ENCODE measurements at regions not wholly inside any gene's neighbourhood (a gene's known extent, or its start where the extent isn't known, plus 50 kb on each side); places are given as distances from the start of the nearest gene placed in this dataset.

GRCh38 chr11:70016666-70017367, 61.3 kb upstream of the ANO1 start:
- H3K4me3 ChIP-seq (ENCODE audit: insufficient read depth, low read length, poor library complexity, severe bottlenecking) = no peak overlapping the region
- no peaks in the 10 kb centered on the region for H3K36me3 ChIP-seq (ENCODE audit: low read length)
- no peak for TF ChIP-seq CTCF (IDR thresholded peaks at IDR 0.05; ENCODE audit: insufficient read depth, low read length, poor library complexity, severe bottlenecking)
- no peak overlapping the region for H3K9ac ChIP-seq (ENCODE audit: low read length)
- no peaks in the 10 kb centered on the region for H3K9me3 ChIP-seq (ENCODE audit: insufficient read depth, low read length)
- H3K27me3 ChIP-seq (ENCODE audit: low read length) = no peaks in the 10 kb centered on the region
- H2AFZ ChIP-seq (ENCODE audit: low read depth, low read length, severe bottlenecking) = no peak overlapping the region
- no peak overlapping the region for H3K4me2 ChIP-seq (ENCODE audit: low read depth, low read length, poor library complexity, severe bottlenecking)
- no peaks in the 10 kb centered on the region for H3K9me2 ChIP-seq (replicated peaks; ENCODE audit: insufficient read depth, low read length)
- H4K20me1 ChIP-seq (ENCODE audit: low read depth, low read length) = no peaks in the 10 kb centered on the region
- H3F3A ChIP-seq (ENCODE audit: insufficient read depth) = no peaks in the 10 kb centered on the region
- H3K79me2 ChIP-seq (ENCODE audit: insufficient read depth, low read length) = no peaks in the 10 kb centered on the region
- no peak overlapping the region for H3K27ac ChIP-seq (ENCODE audit: low read depth, low read length)

GRCh38 chr11:70018816-70019215, 59.3 kb upstream of the ANO1 start:
- Histone ChIP-seq H3K9ac (ENCODE audit: low read length) (no peak overlapping the region), H3K36me3 (ENCODE audit: low read length) (no peaks in the 10 kb centered on the region), H3K27me3 (ENCODE audit: low read length) (no peaks in the 10 kb centered on the region), H2AFZ (ENCODE audit: low read depth, low read length, severe bottlenecking) (no peak overlapping the region), H3K79me2 (ENCODE audit: insufficient read depth, low read length) (no peaks in the 10 kb centered on the region), H3F3A (ENCODE audit: insufficient read depth) (no peaks in the 10 kb centered on the region), H3K4me3 (ENCODE audit: insufficient read depth, low read length, poor library complexity, severe bottlenecking) (no peak overlapping the region), H3K9me2 (replicated peaks; ENCODE audit: insufficient read depth, low read length) (no peaks in the 10 kb centered on the region), H3K27ac (ENCODE audit: low read depth, low read length) (no peak overlapping the region), H4K20me1 (ENCODE audit: low read depth, low read length) (no peaks in the 10 kb centered on the region), H3K9me3 (ENCODE audit: insufficient read depth, low read length) (no peaks in the 10 kb centered on the region), H3K4me2 (ENCODE audit: low read depth, low read length, poor library complexity, severe bottlenecking) (no peak overlapping the region)
- TF ChIP-seq CTCF (IDR thresholded peaks at IDR 0.05; ENCODE audit: insufficient read depth, low read length, poor library complexity, severe bottlenecking) = no peak
- TF ChIP-seq EZH2phosphoT487 (conservative IDR thresholded peaks at IDR 0.05; ENCODE audit: low read length) = no peak

- Histone ChIP-seq H3K4me2 (ENCODE audit: low read depth, low read length, poor library complexity, severe bottlenecking) (no peak overlapping the region), H3K27ac (ENCODE audit: low read depth, low read length) (no peak overlapping the region), H3F3A (ENCODE audit: insufficient read depth) (no peaks in the 10 kb centered on the region), H3K79me2 (ENCODE audit: insufficient read depth, low read length) (no peaks in the 10 kb centered on the region), H3K4me3 (ENCODE audit: insufficient read depth, low read length, poor library complexity, severe bottlenecking) (no peak overlapping the region), H3K9ac (ENCODE audit: low read length) (no peak overlapping the region), H4K20me1 (ENCODE audit: low read depth, low read length) (no peaks in the 10 kb centered on the region), H3K9me2 (replicated peaks; ENCODE audit: insufficient read depth, low read length) (no peaks in the 10 kb centered on the region), H3K27me3 (ENCODE audit: low read length) (no peaks in the 10 kb centered on the region), H2AFZ (ENCODE audit: low read depth, low read length, severe bottlenecking) (no peak overlapping the region), H3K9me3 (ENCODE audit: insufficient read depth, low read length) (no peaks in the 10 kb centered on the region), H3K36me3 (ENCODE audit: low read length) (no peaks in the 10 kb centered on the region)
- TF ChIP-seq CTCF (IDR thresholded peaks at IDR 0.05; ENCODE audit: insufficient read depth, low read length, poor library complexity, severe bottlenecking) (no peak), EZH2phosphoT487 (conservative IDR thresholded peaks at IDR 0.05; ENCODE audit: low read length) (no peak)
Measured at GRCh38 chr11:70019576-70020011, 58.5 kb upstream of the ANO1 start.
